RWPE1 (cell line): ENCODE measurements at regions not wholly inside any gene's neighbourhood (a gene's known extent, or its start where the extent isn't known, plus 50 kb on each side); places are given as distances from the start of the nearest gene placed in this dataset.

Experiments used
- CTCF ChIA-PET: fragments of 350-600 bp; sonication (Branson Sonifier 250); formaldehyde crosslinking; extraction: SDS; loops from one replicate; lab custom pipeline; 2021; lab: Yijun Ruan, JAX
- POLR2A ChIA-PET: fragments of 400-600 bp; formaldehyde crosslinking; extraction: SDS; loops from one replicate; lab custom pipeline; 2020; ENCODE audit warnings: antibody characterized with exemption; ENCODE audit not compliant: low non-redundant PET; lab: Yijun Ruan, JAX
- DNase-seq: peaks from one replicate; pipeline ENCODE4 v3.0.0; 2012; ENCODE audit warnings: low spot score
- H3K27ac ChIP-seq: fragments of 450-650 bp; 2 replicates; pipeline ENCODE4 v1.5.1; 2017
- CTCF ChIP-seq: fragments of 450-650 bp; conservative IDR thresholded peaks from 2 replicates; pipeline ENCODE4 v1.5.1; 2017; ENCODE audit warnings: low read depth, mild to moderate bottlenecking

- ChIA-PET CTCF (no interaction called here), POLR2A (no interaction called here)
- H3K27ac ChIP-seq: no peak overlapping the region
- no peak for TF ChIP-seq CTCF
- DNase-seq: no peak
Observed at GRCh38 chr2:133668547-133668946, 100.3 kb upstream of the NCKAP5 start.

DNA sequence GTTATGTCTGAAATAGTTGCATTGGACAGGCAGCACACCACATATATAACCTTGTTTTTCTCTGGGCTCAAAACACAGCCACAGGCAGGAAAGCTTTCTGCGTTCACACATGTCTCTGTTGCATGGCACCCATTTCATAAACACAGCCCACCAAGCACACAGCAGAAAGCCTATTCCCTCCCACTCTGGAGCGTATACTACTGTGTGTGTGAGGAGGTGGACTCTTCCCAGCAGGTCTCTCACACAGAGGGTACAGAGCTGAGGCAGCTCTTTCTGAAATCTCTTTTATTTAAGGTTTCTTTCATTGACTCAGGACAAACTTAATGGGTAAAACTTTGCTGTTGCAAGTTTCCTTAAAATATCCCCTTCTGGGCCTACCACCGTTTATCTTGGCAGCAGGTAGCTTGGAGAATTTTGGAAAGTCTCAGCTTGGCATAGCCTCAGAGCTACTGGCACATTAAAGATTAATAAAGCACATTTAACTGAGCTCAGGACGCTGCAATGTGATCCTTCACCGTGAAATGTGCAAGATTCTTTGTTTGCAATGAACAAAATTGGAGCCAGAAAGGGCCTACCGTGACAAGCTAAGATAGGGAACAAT is 105.1 kb upstream of the NCKAP5 start:
- CTCF ChIA-PET: no interaction called here
- DNase-seq: no peak
- POLR2A ChIA-PET: no interaction called here

GRCh38 chr2:133674066-133674432 is 105.8 kb upstream of the NCKAP5 start:
- no peak for DNase-seq
- ChIA-PET CTCF (interaction anchor here (0.8 kb wide), 1 partner anchor 29 kb away, joined by 3 read pairs; no protein-coding TSS in a partner anchor), POLR2A (no interaction called here)
- no peak overlapping the region for H3K27ac ChIP-seq
- TF ChIP-seq CTCF: no peak

More for the DNA sequence above, 105.1 kb upstream of the NCKAP5 start:
- no peak for TF ChIP-seq CTCF
- no peak overlapping the region for H3K27ac ChIP-seq

GRCh38 chr2:133674433-133675331 is 106.4 kb upstream of the NCKAP5 start:
- ChIA-PET POLR2A (no interaction called here), CTCF (interaction anchor here (0.8 kb wide), 1 partner anchor 28 kb away, joined by 3 read pairs; no protein-coding TSS in a partner anchor)
- DNase-seq: no peak
- no peak overlapping the region for H3K27ac ChIP-seq
- no peak for TF ChIP-seq CTCF

- no peak for TF ChIP-seq CTCF
- DNase-seq: no peak
- H3K27ac ChIP-seq: no peak overlapping the region
- ChIA-PET POLR2A (no interaction called here), CTCF (interaction anchor here (1.0 kb wide), 1 partner anchor 15 kb away, joined by 4 read pairs; no protein-coding TSS in a partner anchor)
Observed at GRCh38 chr2:133676392-133677130, 108.3 kb upstream of the NCKAP5 start.
